ENCODE measurements at regions not wholly inside any gene's neighbourhood (a gene's known extent, or its start where the extent isn't known, plus 50 kb on each side); places are given as distances from the start of the nearest gene placed in this dataset.
"Not testable (repeated sequence)": the region's sequence is repeated elsewhere in the genome, so short reads cannot be mapped to it uniquely, and the experiment has no call there.

GRCh38 chr5:93219641-93220145, 361.3 kb downstream of the NR2F1-AS1 start:
- TF ChIP-seq SMARCA5 (IDR thresholded peaks at IDR 0.05) (no peak), RELA (IDR thresholded peaks at IDR 0.05; ENCODE audit: borderline replicate concordance, partially characterized antibody) (no peak), RAD21 (IDR thresholded peaks at IDR 0.05; ENCODE audit: insufficient read depth, low read depth, low read length) (no peak), RB1 (IDR thresholded peaks at IDR 0.05; ENCODE audit: borderline replicate concordance) (no peak), FOXK2 (IDR thresholded peaks at IDR 0.05) (no peak), RFX5 (IDR thresholded peaks at IDR 0.05; ENCODE audit: low read depth, low read length) (no peak), ELK1 (IDR thresholded peaks at IDR 0.05; ENCODE audit: low read depth, low read length) (no peak), EED (IDR thresholded peaks at IDR 0.05; ENCODE audit: low read depth) (no peak), WRNIP1 (IDR thresholded peaks at IDR 0.05; ENCODE audit: borderline replicate concordance, low read depth, low read length) (no peak), IKZF2 (IDR thresholded peaks at IDR 0.05) (no peak), USF1 (IDR thresholded peaks at IDR 0.05; ENCODE audit: borderline replicate concordance, extremely low read length, insufficient read depth, low read depth, low read length) (no peak), LARP7 (IDR thresholded peaks at IDR 0.05) (no peak)
- H4K20me1 ChIP-seq (ENCODE audit: control insufficient read depth, insufficient read depth), result no peaks in the 10 kb centered on the region
- ChIA-PET POLR2A (interaction anchor here (0.7 kb wide), 1 partner anchor 159 kb away, joined by 3 read pairs; no protein-coding TSS in a partner anchor), SMC1A (ENCODE audit: uncharacterized antibody, unreplicated experiment) (interaction anchor here (1.0 kb wide), 1 partner anchor 11 kb away, joined by 3 read pairs; no protein-coding TSS in a partner anchor), RAD21 (ENCODE audit: unreplicated experiment) (no interaction called here), CTCF (no interaction called here)
- H3K36me3 ChIP-seq (ENCODE audit: control insufficient read depth in 2 of 2, insufficient read depth in 2 of 2, low read length in 1 of 2), result no peaks in the 10 kb centered on the region
- no peak overlapping the region for H2AFZ ChIP-seq (ENCODE audit: control insufficient read depth, low read depth, low read length)
- no peak overlapping the region for H3K4me3 ChIP-seq
- BruUV-seq (replicated peaks), result no TSS peak
- WGBS (ENCODE audit: insufficient coverage, insufficient replicate concordance, low lambda C conversion rate, missing lambda C conversion rate), result 13% methylated on average over 2 of the region's 2 CpGs
- H3K9ac ChIP-seq (ENCODE audit: control insufficient read depth, insufficient read depth, low read length), result no peak overlapping the region
- H3K27me3 ChIP-seq (replicated peaks in 1 of 2; ENCODE audit: control insufficient read depth in 2 of 2, insufficient read depth in 2 of 2, low read length in 1 of 2), result no peaks in the 10 kb centered on the region
- H3K9me3 ChIP-seq (replicated peaks; ENCODE audit: control insufficient read depth, insufficient read depth, low read length), result no peaks in the 10 kb centered on the region
- ATAC-seq (no peak), FAIRE-seq (no peak), DNase-seq (ENCODE audit: low read depth, low spot score) (no peak)
- H3K27ac ChIP-seq (ENCODE audit: control insufficient read depth, insufficient read depth), result no peak overlapping the region
- no peaks in the 10 kb centered on the region for H3K79me2 ChIP-seq (ENCODE audit: control insufficient read depth, insufficient read depth, low read length)
- intact Hi-C loops (cut with micrococcal nuclease; ENCODE audit: unreplicated experiment), result no loop called here
- H3K4me1 ChIP-seq (ENCODE audit: control insufficient read depth, insufficient read depth, low read length), result no peaks in the 10 kb centered on the region
- in situ Hi-C loops (cut with MboI), result no loop called here
- no peak overlapping the region for H3K4me2 ChIP-seq (ENCODE audit: control insufficient read depth, insufficient read depth)

GRCh38 chr5:93213111-93213794, 367.8 kb downstream of the NR2F1-AS1 start:
- H3K9ac ChIP-seq (ENCODE audit: control insufficient read depth, insufficient read depth, low read length); H3K27ac ChIP-seq (ENCODE audit: control insufficient read depth, insufficient read depth); in situ Hi-C loops (cut with MboI); SMC1A ChIA-PET (ENCODE audit: uncharacterized antibody, unreplicated experiment); RAD21 ChIA-PET (ENCODE audit: unreplicated experiment); H2AFZ ChIP-seq (ENCODE audit: control insufficient read depth, low read depth, low read length); H4K20me1 ChIP-seq (ENCODE audit: control insufficient read depth, insufficient read depth); CTCF ChIA-PET; BruUV-seq (replicated peaks); DNase-seq (ENCODE audit: low read depth, low spot score); intact Hi-C loops (cut with micrococcal nuclease; ENCODE audit: unreplicated experiment); ATAC-seq; H3K9me3 ChIP-seq (replicated peaks; ENCODE audit: control insufficient read depth, insufficient read depth, low read length); H3K4me1 ChIP-seq (ENCODE audit: control insufficient read depth, insufficient read depth, low read length); H3K4me3 ChIP-seq; FAIRE-seq; H3K36me3 ChIP-seq (ENCODE audit: control insufficient read depth in 2 of 2, insufficient read depth in 2 of 2, low read length in 1 of 2); POLR2A ChIA-PET; H3K79me2 ChIP-seq (ENCODE audit: control insufficient read depth, insufficient read depth, low read length); H3K4me2 ChIP-seq (ENCODE audit: control insufficient read depth, insufficient read depth); H3K27me3 ChIP-seq (replicated peaks in 1 of 2; ENCODE audit: control insufficient read depth in 2 of 2, insufficient read depth in 2 of 2, low read length in 1 of 2): not testable (repeated sequence)
- WGBS (ENCODE audit: insufficient coverage, insufficient replicate concordance, low lambda C conversion rate, missing lambda C conversion rate), result 71% methylated on average over 21 of the region's 28 CpGs

All from GM12878 (cell line).